AG04449 (cell line): ENCODE measurements at regions not wholly inside any gene's neighbourhood (a gene's known extent, or its start where the extent isn't known, plus 50 kb on each side); places are given as distances from the start of the nearest gene placed in this dataset.

Experiments
- CTCF ChIA-PET: fragments of 350-600 bp; formaldehyde crosslinking; extraction: SDS; loops from one replicate; lab custom pipeline; 2021; ENCODE audit warnings: antibody characterized with exemption; lab: Yijun Ruan, JAX
- POLR2A ChIA-PET: fragments of 400-600, 350-600 bp; formaldehyde crosslinking; extraction: SDS; loops from one replicate; lab custom pipeline; 2020; ENCODE audit warnings: antibody characterized with exemption, inconsistent platforms; lab: Yijun Ruan, JAX
- DNase-seq: peaks from one replicate; pipeline ENCODE4 v3.0.0-alpha.2; 2010; ENCODE audit warnings: low read depth, low spot score
- H3K4me3 ChIP-seq: 2 replicates; pipeline ENCODE4 v1.5.1; 2011; ENCODE audit warnings: low read depth, mild to moderate bottlenecking, control low read depth, low read length
- TF ChIP-seq, protein P1 (sequence below): IDR thresholded peaks from one replicate; pipeline ENCODE4 v1.5.1; 2011; ENCODE audit warnings: mild to moderate bottlenecking, moderate library complexity, low read length, control low read depth, inconsistent platforms; ENCODE audit not compliant: insufficient read depth; ENCODE audit errors: missing control alignments

DNA sequence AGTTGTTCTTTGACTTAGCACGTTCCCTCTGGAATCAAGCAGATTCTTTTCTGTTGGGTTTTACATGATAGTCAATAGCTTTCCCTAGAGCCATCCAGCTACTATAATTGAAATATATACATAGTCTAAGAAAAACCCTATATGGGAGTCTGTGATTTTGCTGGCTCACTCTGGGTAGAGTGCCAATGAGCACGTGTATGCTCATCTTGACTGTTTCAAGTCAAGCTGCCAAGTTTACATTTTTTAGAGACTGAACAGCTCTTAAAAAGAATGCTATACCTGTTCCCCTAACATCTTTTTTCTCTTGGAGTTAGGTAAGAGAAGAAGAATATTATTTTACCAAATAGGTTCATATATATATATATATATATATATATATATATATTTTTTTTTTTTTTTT lies 182.8 kb upstream of the NRIP1 start:
- TF ChIP-seq, protein P1, sequence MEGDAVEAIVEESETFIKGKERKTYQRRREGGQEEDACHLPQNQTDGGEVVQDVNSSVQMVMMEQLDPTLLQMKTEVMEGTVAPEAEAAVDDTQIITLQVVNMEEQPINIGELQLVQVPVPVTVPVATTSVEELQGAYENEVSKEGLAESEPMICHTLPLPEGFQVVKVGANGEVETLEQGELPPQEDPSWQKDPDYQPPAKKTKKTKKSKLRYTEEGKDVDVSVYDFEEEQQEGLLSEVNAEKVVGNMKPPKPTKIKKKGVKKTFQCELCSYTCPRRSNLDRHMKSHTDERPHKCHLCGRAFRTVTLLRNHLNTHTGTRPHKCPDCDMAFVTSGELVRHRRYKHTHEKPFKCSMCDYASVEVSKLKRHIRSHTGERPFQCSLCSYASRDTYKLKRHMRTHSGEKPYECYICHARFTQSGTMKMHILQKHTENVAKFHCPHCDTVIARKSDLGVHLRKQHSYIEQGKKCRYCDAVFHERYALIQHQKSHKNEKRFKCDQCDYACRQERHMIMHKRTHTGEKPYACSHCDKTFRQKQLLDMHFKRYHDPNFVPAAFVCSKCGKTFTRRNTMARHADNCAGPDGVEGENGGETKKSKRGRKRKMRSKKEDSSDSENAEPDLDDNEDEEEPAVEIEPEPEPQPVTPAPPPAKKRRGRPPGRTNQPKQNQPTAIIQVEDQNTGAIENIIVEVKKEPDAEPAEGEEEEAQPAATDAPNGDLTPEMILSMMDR: no peak
- DNase-seq: no peak
- ChIA-PET CTCF (no interaction called here), POLR2A (no interaction called here)
- H3K4me3 ChIP-seq: no peak overlapping the region

DNA sequence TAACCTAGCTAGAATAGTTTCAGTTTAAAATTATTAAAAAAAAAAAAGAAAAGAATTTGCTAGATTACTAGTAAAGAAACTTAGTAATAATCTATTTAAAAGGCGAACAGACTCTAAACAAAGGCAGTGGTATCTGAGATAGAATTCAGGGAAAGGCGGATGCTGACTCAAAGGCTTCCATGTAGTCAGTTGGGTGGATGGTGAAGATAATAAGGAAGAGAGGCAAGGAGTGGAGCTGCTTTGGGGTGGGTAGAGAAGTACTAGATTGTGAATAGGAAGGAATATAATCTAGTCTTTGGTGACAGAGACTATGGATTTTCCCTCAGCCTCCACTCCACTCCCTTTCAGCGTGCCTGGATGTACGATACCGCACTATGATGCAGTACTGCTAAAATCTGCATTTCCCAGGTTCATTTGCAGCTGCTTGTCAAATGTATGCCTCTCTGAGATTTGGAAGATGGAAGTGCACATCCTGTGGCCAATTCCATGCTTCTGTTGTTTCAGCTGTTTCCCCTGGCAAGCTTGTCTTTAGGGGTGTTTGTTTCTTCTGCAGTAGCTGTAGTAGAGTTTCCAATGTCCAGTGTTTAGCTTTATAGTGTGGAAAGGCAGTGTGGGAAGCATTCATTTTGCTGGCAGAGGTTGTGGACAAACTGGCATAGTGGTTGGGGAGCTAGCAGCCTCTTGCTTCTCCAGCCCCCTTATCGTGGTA lies 184.6 kb upstream of the NRIP1 start:
- no peak overlapping the region for H3K4me3 ChIP-seq
- ChIA-PET CTCF (interaction anchor here (0.6 kb wide), 1 partner anchor 853 kb away, joined by 3 read pairs; no protein-coding TSS in a partner anchor), POLR2A (no interaction called here)
- TF ChIP-seq, protein P1: no peak
- no peak for DNase-seq

DNA sequence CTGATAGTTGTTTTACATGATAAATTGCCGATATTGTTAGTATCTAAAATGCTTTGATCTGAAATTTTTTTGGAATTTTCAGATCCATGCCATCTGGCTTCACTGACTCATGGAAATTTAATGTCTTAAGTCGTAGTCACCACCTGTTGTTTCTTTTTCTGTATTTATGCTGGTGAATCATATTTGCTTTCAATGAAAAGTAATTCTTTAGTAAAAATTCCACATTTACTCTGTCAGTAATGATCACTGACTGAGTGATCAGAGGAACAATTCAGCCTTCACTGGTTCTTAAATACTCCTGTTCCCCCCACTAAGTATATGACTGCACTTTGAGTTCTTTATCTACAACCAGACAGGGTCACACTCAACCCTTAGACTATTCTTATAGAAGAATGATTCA lies 185.6 kb upstream of the NRIP1 start:
- H3K4me3 ChIP-seq: no peak overlapping the region
- no peak for DNase-seq
- TF ChIP-seq, protein P1: no peak
- ChIA-PET CTCF (no interaction called here), POLR2A (no interaction called here)

DNA sequence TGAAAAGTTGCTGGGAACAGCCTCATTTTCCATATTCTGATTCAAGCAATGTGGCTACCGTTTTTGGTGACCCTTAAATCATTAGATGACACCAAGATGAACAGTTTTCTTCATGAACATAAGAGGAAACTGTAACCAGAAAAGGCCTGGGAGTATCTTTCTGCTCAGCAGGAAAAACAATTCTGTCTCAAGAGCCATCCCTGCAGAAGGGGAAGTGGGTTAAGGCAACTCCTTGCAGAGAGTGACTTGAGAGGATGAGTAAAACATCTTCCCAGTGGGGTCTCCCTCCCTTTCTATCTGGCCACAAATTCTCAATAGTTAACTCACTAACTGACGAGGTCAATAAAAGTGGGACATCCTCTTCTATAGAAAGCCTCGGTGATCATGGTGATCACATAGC lies 187.6 kb upstream of the NRIP1 start:
- DNase-seq: no peak
- ChIA-PET CTCF (no interaction called here), POLR2A (no interaction called here)
- TF ChIP-seq, protein P1: no peak
- no peak overlapping the region for H3K4me3 ChIP-seq

DNA sequence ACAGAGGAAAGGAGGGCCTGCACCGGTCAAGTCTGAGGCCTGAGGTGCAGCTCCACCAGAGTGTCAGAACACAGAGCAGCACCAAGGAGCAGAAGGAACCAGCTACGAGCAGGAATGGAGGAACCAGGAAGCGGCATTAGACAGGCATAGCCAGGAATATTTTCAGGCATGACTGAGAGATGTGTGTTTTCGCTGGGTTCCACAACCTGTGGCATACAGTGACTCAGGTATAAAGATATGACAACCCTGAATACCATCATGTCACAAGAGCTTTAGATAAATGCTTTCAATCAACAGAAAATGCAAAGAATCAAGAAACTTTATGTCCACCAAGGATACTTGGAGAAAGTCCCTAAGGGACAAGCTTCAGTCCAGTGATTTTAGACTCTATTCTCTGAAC lies 189.3 kb upstream of the NRIP1 start:
- TF ChIP-seq, protein P1: no peak
- H3K4me3 ChIP-seq: no peak overlapping the region
- no peak for DNase-seq
- ChIA-PET CTCF (no interaction called here), POLR2A (no interaction called here)

DNA sequence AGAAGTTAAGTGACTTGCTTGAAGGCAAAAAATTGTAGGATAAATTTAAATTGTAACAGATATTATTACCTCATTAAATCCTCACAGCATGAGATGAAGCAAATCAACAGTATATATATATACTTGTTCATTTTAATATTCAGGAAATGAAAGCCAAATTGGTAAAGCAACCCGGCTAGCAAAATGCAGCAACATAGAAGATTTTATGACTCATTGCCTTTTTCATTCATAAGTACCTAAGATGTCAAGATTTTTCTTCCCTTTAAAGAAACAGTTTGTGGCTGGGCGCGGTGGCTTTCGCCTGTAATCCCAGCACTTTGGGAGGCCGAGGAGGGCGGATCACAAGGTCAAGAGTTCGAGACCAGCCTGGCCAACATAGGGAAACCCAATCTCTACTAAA lies 190.5 kb upstream of the NRIP1 start:
- H3K4me3 ChIP-seq: no peak overlapping the region
- DNase-seq: no peak
- ChIA-PET POLR2A (no interaction called here), CTCF (no interaction called here)
- TF ChIP-seq, protein P1: no peak
